Osteocyte (in vitro differentiated cells): ENCODE measurements at regions not wholly inside any gene's neighbourhood (a gene's known extent, or its start where the extent isn't known, plus 50 kb on each side); places are given as distances from the start of the nearest gene placed in this dataset.

Experiments
- DNase-seq: peaks from one replicate; pipeline ENCODE4 v3.0.0; 2021; ENCODE audit warnings: mixed read lengths; ENCODE audit not compliant: unreplicated experiment; ENCODE audit errors: extremely low spot score
- H3K27ac Mint-ChIP-seq: one replicate; pipeline ENCODE4 v1.8.0; 2021; ENCODE audit warnings: mild to moderate bottlenecking, mixed read lengths; ENCODE audit not compliant: unreplicated experiment
- H3K27me3 Mint-ChIP-seq: one replicate; pipeline ENCODE4 v1.8.0; 2021; ENCODE audit warnings: mixed read lengths; ENCODE audit not compliant: unreplicated experiment
- H3K36me3 Mint-ChIP-seq: one replicate; pipeline ENCODE4 v1.8.0; 2021; ENCODE audit warnings: mixed read lengths; ENCODE audit not compliant: unreplicated experiment
- H3K4me1 Mint-ChIP-seq: one replicate; pipeline ENCODE4 v1.8.0; 2021; ENCODE audit warnings: mixed read lengths; ENCODE audit not compliant: unreplicated experiment
- H3K4me3 Mint-ChIP-seq: one replicate; pipeline ENCODE4 v1.8.0; 2021; ENCODE audit warnings: mild to moderate bottlenecking, moderate library complexity, mixed read lengths; ENCODE audit not compliant: unreplicated experiment
- H3K9me3 Mint-ChIP-seq: one replicate; pipeline ENCODE4 v1.8.0; 2021; ENCODE audit warnings: mixed read lengths; ENCODE audit not compliant: unreplicated experiment
- TF ChIP-seq, protein P1 (sequence below): fragments of 200-600 bp; sonication (generic); IDR thresholded peaks from 2 replicates; pipeline ENCODE4 v1.5.0; 2021; ENCODE audit warnings: antibody characterized with exemption, mild to moderate bottlenecking, moderate library complexity

DNA sequence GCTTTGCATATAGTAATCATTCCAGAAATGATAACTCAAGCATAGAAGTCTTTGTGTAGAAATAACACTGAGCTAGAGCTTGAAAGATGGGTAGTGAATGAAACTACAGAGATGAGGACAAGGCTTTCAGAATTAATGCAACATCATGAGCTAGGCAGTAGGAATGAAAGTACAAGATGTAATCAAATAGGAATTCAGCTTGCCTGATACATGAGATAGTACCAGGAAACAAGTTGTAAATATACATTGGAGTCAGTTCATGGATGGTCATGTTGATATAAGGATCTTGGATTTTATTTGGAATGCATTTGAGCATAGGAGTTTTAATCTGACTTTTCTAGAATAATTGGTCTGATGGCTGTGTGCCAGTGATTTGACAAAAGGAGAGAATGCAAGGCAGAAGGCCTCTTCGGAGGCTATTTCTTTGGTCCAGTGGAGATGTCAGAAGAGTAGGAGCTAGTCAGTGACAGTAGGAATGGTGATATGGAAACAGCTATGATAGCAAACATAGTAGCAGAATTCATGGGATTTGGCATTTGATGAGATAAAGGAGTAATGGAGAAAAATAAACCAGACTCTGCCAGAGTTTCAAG lies 206.4 kb upstream of the PACRGL start:
- H3K9me3 Mint-ChIP-seq: no peaks in the 10 kb centered on the region
- DNase-seq: no peak
- no peak overlapping the region for H3K4me3 Mint-ChIP-seq
- no peaks in the 10 kb centered on the region for H3K27me3 Mint-ChIP-seq
- TF ChIP-seq, protein P1, sequence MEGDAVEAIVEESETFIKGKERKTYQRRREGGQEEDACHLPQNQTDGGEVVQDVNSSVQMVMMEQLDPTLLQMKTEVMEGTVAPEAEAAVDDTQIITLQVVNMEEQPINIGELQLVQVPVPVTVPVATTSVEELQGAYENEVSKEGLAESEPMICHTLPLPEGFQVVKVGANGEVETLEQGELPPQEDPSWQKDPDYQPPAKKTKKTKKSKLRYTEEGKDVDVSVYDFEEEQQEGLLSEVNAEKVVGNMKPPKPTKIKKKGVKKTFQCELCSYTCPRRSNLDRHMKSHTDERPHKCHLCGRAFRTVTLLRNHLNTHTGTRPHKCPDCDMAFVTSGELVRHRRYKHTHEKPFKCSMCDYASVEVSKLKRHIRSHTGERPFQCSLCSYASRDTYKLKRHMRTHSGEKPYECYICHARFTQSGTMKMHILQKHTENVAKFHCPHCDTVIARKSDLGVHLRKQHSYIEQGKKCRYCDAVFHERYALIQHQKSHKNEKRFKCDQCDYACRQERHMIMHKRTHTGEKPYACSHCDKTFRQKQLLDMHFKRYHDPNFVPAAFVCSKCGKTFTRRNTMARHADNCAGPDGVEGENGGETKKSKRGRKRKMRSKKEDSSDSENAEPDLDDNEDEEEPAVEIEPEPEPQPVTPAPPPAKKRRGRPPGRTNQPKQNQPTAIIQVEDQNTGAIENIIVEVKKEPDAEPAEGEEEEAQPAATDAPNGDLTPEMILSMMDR: no peak
- H3K4me1 Mint-ChIP-seq: peaks cover 5% of the 10 kb centered on the region
- no peak overlapping the region for H3K27ac Mint-ChIP-seq
- H3K36me3 Mint-ChIP-seq: peaks cover 24% of the 10 kb centered on the region

DNA sequence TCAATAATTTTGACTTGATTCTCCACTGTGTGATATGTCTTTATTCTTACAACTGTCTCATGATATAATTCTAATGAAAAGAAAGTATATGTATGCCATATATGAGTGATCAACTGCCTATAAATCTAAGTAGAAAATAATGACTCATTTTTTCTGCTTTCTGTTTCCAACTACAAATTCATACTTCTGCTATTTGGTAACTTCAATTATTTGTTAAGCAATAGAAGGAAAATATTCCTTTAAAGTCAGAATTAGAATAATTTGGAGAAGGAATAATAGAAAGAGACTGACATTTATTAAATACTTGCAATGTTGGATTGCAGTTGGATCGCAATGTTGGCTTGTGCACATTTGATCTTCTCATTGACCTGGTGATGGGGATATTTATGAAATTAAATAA lies 204.2 kb upstream of the PACRGL start:
- Mint-ChIP-seq H3K36me3 (peaks cover 23% of the 10 kb centered on the region), H3K9me3 (no peaks in the 10 kb centered on the region)
- TF ChIP-seq, protein P1: no peak

DNA sequence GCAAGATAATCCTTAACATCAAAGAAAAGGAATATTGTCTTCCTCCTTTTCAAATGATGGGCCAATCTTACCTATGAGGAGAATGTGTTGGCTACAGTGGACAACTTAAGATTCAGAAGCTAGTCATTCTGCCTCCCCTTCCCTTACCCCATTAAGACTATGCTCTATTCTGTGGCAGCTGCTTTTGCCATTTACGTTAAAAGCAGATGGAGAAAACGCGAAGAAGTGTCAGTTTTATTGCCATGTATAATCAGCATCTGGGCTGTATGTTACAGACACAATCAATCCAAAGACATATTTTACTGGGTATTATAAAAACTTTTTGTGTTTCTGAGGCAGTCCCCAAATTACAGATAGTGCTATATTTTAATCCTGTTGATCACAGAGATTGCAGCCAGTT lies 196.1 kb upstream of the PACRGL start:
- peaks cover 9% of the 10 kb centered on the region for H3K4me1 Mint-ChIP-seq
- H3K27me3 Mint-ChIP-seq: no peaks in the 10 kb centered on the region
- H3K27ac Mint-ChIP-seq: no peak overlapping the region

More for the DNA sequence above, 204.2 kb upstream of the PACRGL start:
- no peak overlapping the region for H3K27ac Mint-ChIP-seq
- peaks cover 5% of the 10 kb centered on the region for H3K4me1 Mint-ChIP-seq
- H3K4me3 Mint-ChIP-seq: no peak overlapping the region
- H3K27me3 Mint-ChIP-seq: no peaks in the 10 kb centered on the region
- DNase-seq: no peak

DNA sequence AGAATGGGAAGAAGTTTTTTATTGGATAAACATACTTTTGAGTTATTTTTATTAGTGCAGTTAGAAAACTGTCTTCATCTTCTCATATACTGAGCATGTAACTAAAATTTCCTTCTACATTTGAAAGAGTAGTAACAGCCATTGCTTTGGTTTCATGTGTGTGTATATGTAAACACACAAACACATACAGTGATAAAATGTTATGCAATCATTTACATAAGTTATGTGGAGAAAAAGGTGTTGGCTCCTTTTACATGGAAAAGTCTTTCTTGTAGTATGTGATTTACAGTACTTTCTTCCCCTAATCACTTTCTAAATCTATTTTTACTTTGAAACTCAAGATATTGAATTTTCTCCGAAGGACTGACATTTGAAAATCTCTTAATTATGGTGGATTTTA lies 194.3 kb upstream of the PACRGL start:
- no peaks in the 10 kb centered on the region for H3K9me3 Mint-ChIP-seq
- TF ChIP-seq, protein P1: no peak
- H3K27me3 Mint-ChIP-seq: no peaks in the 10 kb centered on the region
- H3K36me3 Mint-ChIP-seq: peaks cover 2% of the 10 kb centered on the region
- peaks cover 9% of the 10 kb centered on the region for H3K4me1 Mint-ChIP-seq
- no peak for DNase-seq
- H3K27ac Mint-ChIP-seq: peak overlapping the region; percentile 50
- no peak overlapping the region for H3K4me3 Mint-ChIP-seq

More for the DNA sequence above, 196.1 kb upstream of the PACRGL start:
- no peak for DNase-seq
- Mint-ChIP-seq H3K36me3 (peaks cover 2% of the 10 kb centered on the region), H3K4me3 (no peak overlapping the region), H3K9me3 (no peaks in the 10 kb centered on the region)
- TF ChIP-seq, protein P1: no peak

DNA sequence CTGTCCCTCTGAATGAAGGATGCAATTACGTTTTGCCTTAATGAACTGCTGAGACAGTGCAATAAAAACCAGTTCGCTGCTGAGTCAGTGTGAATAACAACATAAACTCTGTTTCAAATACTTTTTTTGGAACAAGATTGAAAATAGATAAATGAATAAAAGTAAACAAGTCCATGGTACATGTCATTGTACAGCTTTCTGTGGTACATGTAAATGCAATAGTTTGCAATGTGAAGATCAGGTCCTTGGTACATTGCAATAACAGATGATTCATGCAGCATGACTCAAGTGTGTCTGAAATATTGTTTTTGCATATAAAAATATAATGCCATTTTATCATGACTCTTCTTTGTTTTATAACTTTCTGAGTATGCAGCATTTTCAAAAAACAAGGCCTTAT lies 193.4 kb upstream of the PACRGL start:
- H3K4me3 Mint-ChIP-seq: no peak overlapping the region
- H3K27me3 Mint-ChIP-seq: no peaks in the 10 kb centered on the region
- no peaks in the 10 kb centered on the region for H3K9me3 Mint-ChIP-seq
- TF ChIP-seq, protein P1: no peak
- peaks cover 12% of the 10 kb centered on the region for H3K4me1 Mint-ChIP-seq
- peak overlapping the region; percentile 87 for H3K27ac Mint-ChIP-seq
- peaks cover 2% of the 10 kb centered on the region for H3K36me3 Mint-ChIP-seq
- no peak for DNase-seq
